ENCODE measurements at regions not wholly inside any gene's neighbourhood (a gene's known extent, or its start where the extent isn't known, plus 50 kb on each side); places are given as distances from the start of the nearest gene placed in this dataset.
"Not testable (repeated sequence)": the region's sequence is repeated elsewhere in the genome, so short reads cannot be mapped to it uniquely, and the experiment has no call there.

- DNase-seq: no peak
Observed at GRCh38 chr20:51184289-51184688, 161.4 kb upstream of the KCNG1 start.

DNA sequence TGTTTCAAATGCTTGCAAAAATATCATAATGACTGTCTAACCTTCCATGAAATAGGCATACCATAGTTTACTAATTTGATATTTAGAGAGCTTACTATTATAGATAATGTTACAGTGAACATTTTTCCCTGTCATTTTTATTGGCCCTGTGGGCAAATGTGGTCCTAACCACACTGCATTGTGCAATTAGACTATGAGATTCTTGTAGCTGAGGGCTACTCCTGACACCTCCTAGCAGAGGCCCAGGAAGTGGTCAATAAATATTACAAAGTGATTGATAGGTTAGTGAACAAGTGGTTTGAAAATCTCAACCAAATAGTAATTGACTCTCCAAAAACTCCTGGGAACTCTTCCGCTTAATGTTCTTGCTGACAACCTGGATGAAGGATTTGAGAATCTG is 160.5 kb upstream of the KCNG1 start:
- DNase-seq: no peak

DNA sequence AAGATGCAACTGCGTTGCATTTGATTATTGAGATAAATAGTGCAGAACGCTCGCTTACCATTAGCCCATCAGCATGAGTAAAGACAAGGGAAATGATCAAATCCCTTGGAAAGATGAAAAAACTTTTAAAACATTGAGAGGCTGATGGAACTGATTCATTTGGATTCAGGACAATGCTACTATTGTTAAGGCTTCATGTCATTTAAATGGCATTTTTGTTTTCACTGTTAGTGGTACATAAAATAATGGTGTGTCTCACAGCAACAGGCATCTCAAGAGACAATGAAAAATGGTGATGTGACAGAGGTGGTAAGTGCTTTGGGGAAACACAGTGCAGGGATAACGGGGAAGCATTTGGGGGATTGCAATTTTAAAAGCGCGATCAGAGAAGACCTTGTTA is 159.7 kb upstream of the KCNG1 start:
- no peak for DNase-seq

GRCh38 chr20:51178153-51178552 is 155.2 kb upstream of the KCNG1 start:
- DNase-seq: no peak

DNA sequence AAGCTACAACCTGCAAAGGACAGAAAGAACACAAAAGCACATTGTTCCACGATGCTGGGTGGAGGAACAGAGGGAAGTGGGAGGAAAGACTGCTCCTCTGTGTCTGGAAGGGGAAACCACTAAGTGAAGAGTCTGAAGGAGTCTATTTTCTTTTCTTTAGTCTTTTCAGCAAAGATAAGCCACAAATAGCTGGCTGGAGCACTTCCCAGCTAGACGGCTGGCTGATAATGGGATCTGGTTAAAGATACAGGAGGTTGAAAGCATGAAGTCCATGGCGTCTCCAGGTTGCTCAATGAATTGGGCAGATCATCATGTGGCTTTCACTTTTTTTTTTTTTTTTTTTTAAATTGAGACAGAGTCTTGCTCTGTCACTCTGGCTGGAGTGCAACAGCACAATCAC is 154.0 kb upstream of the KCNG1 start:
- DNase-seq: no peak

GRCh38 chr20:51176446-51176845 is 153.5 kb upstream of the KCNG1 start:
- no peak for DNase-seq

- no peak for DNase-seq
Observed at GRCh38 chr20:51175724-51176123, 152.8 kb upstream of the KCNG1 start.

DNA sequence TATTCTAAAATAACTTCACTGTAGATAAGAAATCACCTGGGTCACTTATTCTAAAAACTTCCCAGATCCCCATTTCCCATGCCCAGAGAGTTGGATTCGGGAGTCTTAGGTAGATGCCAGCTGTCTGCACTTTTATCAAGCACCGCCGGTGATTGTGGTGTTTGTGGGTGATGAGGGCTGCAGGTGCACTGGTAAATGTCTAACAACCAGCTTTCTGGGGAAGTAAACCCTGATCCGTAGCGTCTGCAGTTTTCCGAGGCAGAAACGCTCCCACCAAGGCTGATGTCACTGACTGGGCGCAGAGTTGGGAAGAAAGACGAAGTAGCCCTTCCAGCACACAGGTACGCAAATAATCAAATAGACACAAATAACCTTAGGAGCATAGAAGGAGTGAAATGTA is 152.2 kb upstream of the KCNG1 start:
- no peak for DNase-seq

- DNase-seq: no peak
Observed at GRCh38 chr20:51174536-51174935, 151.6 kb upstream of the KCNG1 start.

GRCh38 chr20:51172558-51173428 is 149.9 kb upstream of the KCNG1 start:
- no peak for DNase-seq

DNA sequence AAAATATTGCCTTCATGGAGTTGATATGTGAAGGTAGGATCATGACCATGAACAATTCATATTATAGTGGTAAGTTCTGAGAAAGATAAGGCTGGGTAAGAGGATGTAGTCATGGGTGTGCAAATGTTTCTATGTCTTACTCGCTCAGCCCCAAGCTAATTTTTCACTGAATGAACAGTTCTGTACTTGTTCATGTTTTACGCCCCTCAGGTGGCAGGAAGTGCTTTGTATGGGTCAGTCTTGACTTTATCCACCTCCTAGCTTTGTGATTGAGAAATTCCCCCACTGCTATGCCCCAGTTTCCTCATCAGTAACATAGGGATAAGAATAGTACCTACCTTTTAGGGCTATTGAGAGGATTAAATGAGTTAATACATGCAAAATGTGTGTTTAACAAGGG is 148.2 kb upstream of the KCNG1 start:
- DNase-seq: no peak

- no peak for DNase-seq
Observed at GRCh38 chr20:51169813-51170212, 146.9 kb upstream of the KCNG1 start.

DNA sequence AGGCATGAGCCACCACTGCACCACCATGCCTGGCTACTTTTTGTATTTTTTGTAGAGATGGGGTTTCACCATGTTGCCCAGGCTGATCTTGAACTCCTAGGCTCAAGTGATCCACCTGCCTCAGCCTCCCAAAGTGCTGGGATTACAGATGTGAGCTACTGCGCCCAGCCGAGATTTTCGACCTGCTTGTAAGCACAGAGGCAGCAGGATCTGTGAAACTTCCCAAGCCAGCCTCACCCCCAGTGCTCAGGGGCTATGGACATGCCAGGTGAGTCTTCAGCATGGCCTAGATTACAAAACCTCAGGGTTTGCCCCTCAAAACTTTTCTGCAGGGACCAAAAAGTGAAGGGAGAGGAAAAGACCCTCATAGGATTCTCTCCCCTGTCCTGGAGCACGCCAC is 145.0 kb upstream of the KCNG1 start:
- not testable (repeated sequence) for DNase-seq

DNA sequence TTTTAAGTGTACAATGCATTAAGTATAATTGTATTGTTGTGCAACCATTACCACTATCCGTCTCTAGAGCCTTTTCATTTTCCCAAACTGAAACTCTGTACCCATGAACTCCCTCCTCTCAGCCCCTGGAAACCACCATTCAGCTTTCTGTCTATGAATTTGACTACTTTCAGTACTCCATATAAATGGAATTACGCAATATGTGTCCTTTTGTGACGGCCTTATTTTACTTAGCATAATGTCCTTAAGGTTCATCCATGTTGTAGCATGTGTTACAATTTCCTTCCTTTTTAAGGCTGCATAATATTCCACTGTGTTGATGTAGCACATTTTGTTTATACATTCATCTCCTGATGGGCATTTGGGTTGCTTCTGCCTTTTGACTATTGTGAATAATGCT is 143.6 kb upstream of the KCNG1 start:
- DNase-seq: no peak

DNA sequence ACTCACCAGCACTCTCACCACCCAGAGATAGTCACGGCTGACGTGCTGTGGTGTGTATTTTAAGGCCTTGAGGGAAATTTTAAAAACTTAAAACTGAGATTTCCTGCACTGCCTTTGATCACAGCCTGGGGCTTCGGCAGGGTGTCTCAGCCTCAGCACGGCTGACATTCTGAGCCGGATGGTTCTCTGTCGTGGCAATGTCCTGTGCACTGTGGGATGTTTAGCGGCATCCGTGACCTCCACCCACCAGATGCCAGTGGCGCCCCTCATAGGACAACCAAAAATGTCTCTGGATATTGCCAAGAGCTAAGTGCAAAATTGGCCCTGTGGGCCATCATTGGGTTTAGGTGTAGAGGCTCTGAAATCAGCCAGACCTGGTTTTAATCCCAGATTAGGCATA is 142.2 kb upstream of the KCNG1 start:
- DNase-seq: no peak

GRCh38 chr20:51164731-51165130 is 141.8 kb upstream of the KCNG1 start:
- no peak for DNase-seq

DNA sequence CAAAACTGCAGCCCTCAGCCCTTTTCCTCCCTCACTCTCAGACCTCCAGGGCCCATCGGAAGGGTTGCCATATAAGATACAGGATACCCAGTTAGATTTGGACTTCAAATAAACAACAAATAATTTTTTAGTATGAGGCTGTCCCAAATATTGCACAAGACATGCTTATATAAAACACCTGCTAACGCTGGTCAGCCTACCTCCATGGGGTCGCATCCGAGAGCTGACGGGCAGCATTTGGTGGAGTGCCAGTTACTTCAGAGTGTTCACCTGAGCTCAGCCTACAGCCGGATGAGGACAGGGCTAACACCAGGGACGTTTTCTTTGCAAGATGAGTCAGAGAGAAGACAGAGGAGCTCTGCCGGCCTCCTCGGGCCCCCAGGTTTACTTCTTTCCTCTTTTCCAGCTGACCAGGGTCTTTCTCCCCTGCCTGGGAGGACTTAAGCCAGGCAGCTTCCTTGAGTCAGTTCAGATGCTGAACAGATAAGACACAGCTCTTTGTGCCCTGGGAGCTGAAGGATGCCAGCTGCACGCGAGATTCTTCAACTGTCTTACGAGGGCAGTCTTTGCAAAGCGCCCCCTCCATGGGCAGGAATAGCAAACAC is 141.2 kb upstream of the KCNG1 start:
- DNase-seq: no peak

DNA sequence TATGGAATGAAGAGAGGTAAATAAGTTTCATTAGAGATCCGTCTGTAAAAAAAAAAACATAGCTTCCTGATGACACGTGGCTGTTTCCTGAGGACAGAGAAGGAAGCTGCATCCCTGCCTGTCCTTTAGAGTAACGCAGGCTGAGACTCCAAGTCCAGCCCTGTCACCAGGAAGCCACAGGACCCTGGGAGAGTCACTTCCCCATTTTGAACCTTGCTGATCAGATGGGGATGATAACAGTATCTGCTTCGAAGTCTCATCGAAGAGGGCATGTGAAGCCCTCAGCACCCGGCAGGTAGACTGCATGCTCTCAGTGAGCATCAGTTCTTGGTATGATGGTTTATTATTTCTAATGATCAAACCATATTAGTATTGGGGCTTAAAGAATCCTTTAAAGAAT is 139.1 kb upstream of the KCNG1 start:
- no peak for DNase-seq

DNA sequence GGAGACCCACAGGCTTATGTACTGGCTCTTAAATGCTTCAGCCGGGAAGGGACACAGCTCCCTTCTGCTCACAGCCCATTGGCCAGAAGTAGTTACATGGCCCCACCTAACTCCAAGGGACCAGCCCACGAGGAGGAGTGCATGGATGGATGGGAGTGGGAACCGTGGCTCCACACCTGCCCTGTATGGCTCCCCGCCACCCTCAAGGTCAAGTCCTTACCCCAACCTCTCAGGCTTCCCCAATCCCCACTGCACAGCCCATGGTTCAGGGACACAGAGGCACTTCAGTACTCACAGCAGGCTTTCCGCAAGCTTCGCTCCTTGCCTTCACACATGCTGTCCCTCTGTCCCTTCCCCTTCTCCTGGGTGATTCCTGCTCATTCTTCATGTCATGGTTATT is 137.9 kb upstream of the KCNG1 start:
- no peak for DNase-seq

GRCh38 chr20:51159981-51160380 is 137.1 kb upstream of the KCNG1 start:
- no peak for DNase-seq

DNA sequence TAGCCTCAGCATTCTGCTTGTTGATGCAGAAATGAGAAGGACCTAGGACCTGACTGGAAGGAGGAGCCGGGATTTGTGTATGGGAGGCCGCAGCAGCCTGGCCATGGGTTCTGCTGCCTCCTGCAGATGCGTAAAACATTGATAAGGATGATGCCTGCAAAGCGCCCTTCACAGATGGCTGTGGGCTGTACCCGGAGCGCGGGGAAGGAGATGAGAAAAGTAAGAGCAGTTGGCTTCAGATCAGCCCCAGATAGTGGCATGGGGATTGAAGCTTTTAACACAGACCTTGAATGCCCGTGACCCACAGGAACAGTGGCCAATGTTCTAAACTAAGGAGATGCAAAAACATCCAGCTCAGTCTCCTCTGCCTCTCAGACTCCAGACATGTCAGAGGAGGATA is 136.4 kb upstream of the KCNG1 start:
- no peak for DNase-seq

DNA sequence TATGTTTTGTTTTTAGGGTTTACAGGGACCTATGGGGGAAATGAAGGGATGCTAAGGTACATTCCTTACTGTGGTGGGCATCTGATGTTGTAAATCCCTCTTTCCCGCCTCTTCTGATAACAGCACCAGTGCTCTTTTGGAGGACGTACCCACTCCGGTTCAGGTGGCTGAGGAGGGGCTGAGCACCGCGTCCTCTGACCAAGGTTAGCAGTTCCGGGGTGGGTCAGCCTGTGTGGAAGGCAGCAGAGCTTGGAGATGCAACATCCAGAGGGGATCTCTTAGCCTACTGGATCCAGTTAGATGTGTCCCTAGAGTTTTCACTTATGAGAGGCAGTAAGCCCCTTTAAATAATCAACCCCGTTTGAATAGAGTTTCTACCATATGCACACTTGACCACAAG is 135.3 kb upstream of the KCNG1 start:
- DNase-seq: no peak

GRCh38 chr20:51156041-51156982 is 133.4 kb upstream of the KCNG1 start:
- no peak for DNase-seq

Data from bone marrow (tissue), 2 donors.